WTC11 (cell line): ENCODE measurements at regions not wholly inside any gene's neighbourhood (a gene's known extent, or its start where the extent isn't known, plus 50 kb on each side); places are given as distances from the start of the nearest gene placed in this dataset.

Experiments used
- ATAC-seq: fragments of 200-7000 bp; cut with Tn5 transposase; 2 replicates; pipeline ENCODE4 v1.10.0; 2021; ENCODE audit warnings: mild to moderate bottlenecking, moderate library complexity
- CTCF ChIA-PET: fragments of 300-600 bp; sonication (Branson Sonifier 250); formaldehyde crosslinking; loops from one replicate; lab custom pipeline; 2021; ENCODE audit warnings: antibody characterized with exemption; lab: Charles Lee
- POLR2A ChIA-PET: fragments of 350-600 bp; sonication (Branson Sonifier 250); formaldehyde crosslinking; loops from one replicate; lab custom pipeline; 2021; ENCODE audit warnings: antibody characterized with exemption; lab: Charles Lee
- DNase-seq: peaks from one replicate; pipeline ENCODE4 v3.0.0; 2021; ENCODE audit warnings: low spot score
- H3K27ac Mint-ChIP-seq: 2 replicates; pipeline ENCODE4 v1.8.0; 2021; ENCODE audit warnings: mixed read lengths
- H3K27me3 Mint-ChIP-seq: 2 replicates; pipeline ENCODE4 v1.8.0; 2021; ENCODE audit warnings: low read depth, mild to moderate bottlenecking, moderate library complexity, mixed read lengths
- H3K36me3 Mint-ChIP-seq: 2 replicates; pipeline ENCODE4 v1.8.0; 2021; ENCODE audit warnings: mixed read lengths
- H3K4me1 Mint-ChIP-seq: 2 replicates; pipeline ENCODE4 v1.8.0; 2022; ENCODE audit warnings: mixed read lengths
- H3K4me3 Mint-ChIP-seq: 2 replicates; pipeline ENCODE4 v1.8.0; 2021; ENCODE audit warnings: mild to moderate bottlenecking, moderate library complexity, mixed read lengths
- H3K9me3 Mint-ChIP-seq: 2 replicates; pipeline ENCODE4 v1.8.0; 2021; ENCODE audit warnings: mixed read lengths
- ATF1 ChIP-seq: sonication (generic); formaldehyde crosslinking; IDR thresholded peaks from 2 replicates; pipeline ENCODE4 v1.8.1; 2023; ENCODE audit warnings: mild to moderate bottlenecking, moderate library complexity, missing genetic modification reagents
- CBFB ChIP-seq: sonication (generic); formaldehyde crosslinking; IDR thresholded peaks from 2 replicates; pipeline ENCODE4 v1.8.1; 2022; ENCODE audit warnings: mild to moderate bottlenecking, low read depth, missing genetic modification reagents
- CREM ChIP-seq: sonication (generic); formaldehyde crosslinking; IDR thresholded peaks from 2 replicates; pipeline ENCODE4 v1.8.1; 2022; ENCODE audit warnings: mild to moderate bottlenecking, missing genetic modification reagents, moderate library complexity
- FOXK1 ChIP-seq: sonication (generic); formaldehyde crosslinking; IDR thresholded peaks from 2 replicates; pipeline ENCODE4 v1.8.0; 2022; ENCODE audit warnings: mild to moderate bottlenecking, moderate library complexity, missing genetic modification reagents
- GABPB1 ChIP-seq: sonication (generic); formaldehyde crosslinking; IDR thresholded peaks from 2 replicates; pipeline ENCODE4 v1.8.1; 2023; ENCODE audit warnings: mild to moderate bottlenecking, missing genetic modification reagents
- GTF2I ChIP-seq: fragments of 250-450 bp; sonication (Bioruptor Pico); conservative IDR thresholded peaks from 2 replicates; pipeline ENCODE4 v1.4.0; 2021; ENCODE audit warnings: mild to moderate bottlenecking
- JUN ChIP-seq: sonication (generic); formaldehyde crosslinking; IDR thresholded peaks from 2 replicates; pipeline ENCODE4 v1.8.0; 2023; ENCODE audit warnings: mild to moderate bottlenecking, missing genetic modification reagents
- MYBL2 ChIP-seq: sonication (generic); formaldehyde crosslinking; IDR thresholded peaks from 2 replicates; pipeline ENCODE4 v1.8.1; 2023; ENCODE audit warnings: mild to moderate bottlenecking, moderate library complexity, missing genetic modification reagents
- NFYB ChIP-seq: sonication (generic); formaldehyde crosslinking; conservative IDR thresholded peaks from 2 replicates; pipeline ENCODE4 v1.8.0; 2022; ENCODE audit warnings: low read depth, missing genetic modification reagents
- PRRX2 ChIP-seq: fragments of 250-450 bp; sonication (Bioruptor Pico); IDR thresholded peaks from 2 replicates; pipeline ENCODE4 v1.8.0; 2021; ENCODE audit warnings: mild to moderate bottlenecking
- SMAD3 ChIP-seq: sonication (generic); formaldehyde crosslinking; IDR thresholded peaks from 2 replicates; pipeline ENCODE4 v1.8.0; 2022; ENCODE audit warnings: missing genetic modification reagents, mild to moderate bottlenecking, borderline replicate concordance
- SP1 ChIP-seq: sonication (generic); formaldehyde crosslinking; conservative IDR thresholded peaks from 2 replicates; pipeline ENCODE4 v1.8.1; 2022; ENCODE audit warnings: missing genetic modification reagents
- TCF7 ChIP-seq: sonication (generic); formaldehyde crosslinking; IDR thresholded peaks from 2 replicates; pipeline ENCODE4 v1.8.0; 2022; ENCODE audit warnings: mild to moderate bottlenecking, low read depth, missing genetic modification reagents, moderate library complexity
- ZBTB21 ChIP-seq: sonication (generic); formaldehyde crosslinking; IDR thresholded peaks from 2 replicates; pipeline ENCODE4 v1.8.1; 2023; ENCODE audit warnings: mild to moderate bottlenecking, missing genetic modification reagents, borderline replicate concordance
- ZNF138 ChIP-seq: sonication (generic); formaldehyde crosslinking; conservative IDR thresholded peaks from 2 replicates; pipeline ENCODE4 v1.8.1; 2022; ENCODE audit warnings: mild to moderate bottlenecking, moderate library complexity, missing genetic modification reagents
- ZNF232 ChIP-seq: sonication (generic); formaldehyde crosslinking; IDR thresholded peaks from 2 replicates; pipeline ENCODE4 v1.8.0; 2022; ENCODE audit warnings: mild to moderate bottlenecking, missing genetic modification reagents
- TF ChIP-seq, protein P1 (sequence below): sonication (generic); formaldehyde crosslinking; IDR thresholded peaks from 2 replicates; pipeline ENCODE4 v1.8.1; 2023; ENCODE audit warnings: mild to moderate bottlenecking, missing genetic modification reagents, moderate library complexity
- TF ChIP-seq, protein P2 (sequence below): sonication (generic); formaldehyde crosslinking; conservative IDR thresholded peaks from 2 replicates; pipeline ENCODE4 v1.8.1; 2022; ENCODE audit warnings: mild to moderate bottlenecking, missing genetic modification reagents
- TF ChIP-seq, protein P3 (sequence below): fragments of 250-450 bp; sonication (Bioruptor Pico); IDR thresholded peaks from 2 replicates; pipeline ENCODE4 v1.9.0; 2021; ENCODE audit warnings: moderate library complexity, mild to moderate bottlenecking, inconsistent platforms, borderline replicate concordance
- TF ChIP-seq, protein P4 (sequence below): sonication (generic); formaldehyde crosslinking; IDR thresholded peaks from 2 replicates; pipeline ENCODE4 v1.8.1; 2022; ENCODE audit warnings: low read depth, missing genetic modification reagents, borderline replicate concordance

DNA sequence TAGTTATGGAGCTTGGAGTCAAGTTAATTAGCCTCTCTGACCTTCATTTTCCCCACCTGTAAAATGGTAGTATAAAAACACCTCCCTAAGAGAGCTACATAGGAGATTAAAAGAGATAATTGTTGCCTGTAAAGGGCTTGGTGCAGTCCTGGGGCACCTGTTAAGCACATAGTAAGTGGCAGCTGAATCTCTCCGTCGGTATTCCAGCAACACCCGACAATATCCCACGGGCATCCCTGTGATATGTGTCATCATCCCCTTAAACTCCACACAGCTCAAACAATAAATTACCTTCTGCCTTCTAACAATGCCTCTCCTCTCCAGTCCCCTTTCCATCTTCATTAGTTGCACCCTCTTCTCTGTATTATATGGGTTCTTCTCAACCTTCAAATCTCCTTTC lies 121.5 kb downstream of the C11orf91 start:
- ChIA-PET POLR2A (no interaction called here), CTCF (no interaction called here)
- Mint-ChIP-seq H3K4me3 (no peak overlapping the region), H3K4me1 (no peaks in the 10 kb centered on the region), H3K36me3 (no peaks in the 10 kb centered on the region), H3K27me3 (no peaks in the 10 kb centered on the region), H3K9me3 (no peaks in the 10 kb centered on the region), H3K27ac (no peak overlapping the region)
- DNase-seq (no peak), ATAC-seq (no peak)
- TF ChIP-seq FOXK1 (CRISPR knock-in tag) (no peak), JUN (CRISPR knock-in tag) (no peak), CREM (no peak), TCF7 (CRISPR knock-in tag) (no peak), ZBTB21 (CRISPR knock-in tag) (no peak), SMAD3 (CRISPR knock-in tag) (no peak)

DNA sequence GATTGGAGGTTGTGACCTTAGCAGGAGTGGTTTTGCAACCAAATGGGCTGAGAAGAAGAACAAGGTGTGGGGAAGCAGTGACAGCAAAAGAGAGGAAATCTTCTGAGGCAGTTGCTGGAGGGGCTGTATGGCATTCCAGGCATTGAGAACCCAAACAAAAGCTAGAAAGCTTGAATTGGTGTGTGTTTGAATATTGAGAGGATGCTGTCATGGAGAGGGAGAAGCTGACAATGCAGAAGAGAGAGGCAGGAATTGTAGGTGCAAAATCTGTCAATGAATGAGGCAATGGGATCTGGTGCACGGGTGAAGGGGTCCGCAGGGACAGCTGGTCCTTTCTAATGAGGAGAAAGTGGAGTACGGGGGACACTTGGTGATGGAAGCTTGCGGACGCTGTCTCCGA lies 123.4 kb downstream of the C11orf91 start:
- CTCF ChIA-PET = interaction anchor here (0.6 to 1.7 kb wide), 2 partner anchors 33 to 217 kb away, joined by 3 to 4 read pairs; no protein-coding TSS in a partner anchor
- no peak for TF ChIP-seq SP1 (CRISPR knock-in tag)
- no peak for TF ChIP-seq GABPB1 (CRISPR knock-in tag)
- TF ChIP-seq, protein P1, sequence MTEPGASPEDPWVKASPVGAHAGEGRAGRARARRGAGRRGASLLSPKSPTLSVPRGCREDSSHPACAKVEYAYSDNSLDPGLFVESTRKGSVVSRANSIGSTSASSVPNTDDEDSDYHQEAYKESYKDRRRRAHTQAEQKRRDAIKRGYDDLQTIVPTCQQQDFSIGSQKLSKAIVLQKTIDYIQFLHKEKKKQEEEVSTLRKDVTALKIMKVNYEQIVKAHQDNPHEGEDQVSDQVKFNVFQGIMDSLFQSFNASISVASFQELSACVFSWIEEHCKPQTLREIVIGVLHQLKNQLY (CRISPR knock-in tag) = no peak
- TF ChIP-seq ZNF138 (CRISPR knock-in tag) = no peak
- TF ChIP-seq ZNF232 (CRISPR knock-in tag) = no peak
- TF ChIP-seq, all 79 proteins: peak for 0
- H3K4me3 Mint-ChIP-seq = no peak overlapping the region

DNA sequence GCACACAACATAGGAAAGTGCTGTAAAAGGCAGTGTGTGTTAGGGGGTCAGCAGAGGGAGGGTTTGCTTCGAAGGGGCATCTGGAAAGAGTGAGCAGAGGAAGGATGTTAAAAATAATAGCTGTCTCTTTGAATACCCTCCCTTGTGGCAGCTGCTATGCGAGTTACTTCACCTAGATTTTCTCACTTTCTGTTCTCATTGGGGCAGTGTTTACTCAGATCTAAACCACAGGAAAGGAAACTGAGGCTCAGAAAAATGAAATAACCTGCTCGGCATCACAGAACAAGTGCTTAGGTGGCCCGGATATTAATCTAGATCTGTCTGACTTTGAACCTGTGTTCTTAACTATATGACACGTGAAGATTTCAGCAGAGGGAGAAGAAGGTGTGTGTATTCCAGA lies 125.3 kb downstream of the C11orf91 start:
- DNase-seq (no peak), ATAC-seq (no peak)
- Mint-ChIP-seq H3K27ac (no peak overlapping the region), H3K4me1 (no peaks in the 10 kb centered on the region), H3K27me3 (no peaks in the 10 kb centered on the region), H3K4me3 (no peak overlapping the region), H3K9me3 (peaks cover 15% of the 10 kb centered on the region), H3K36me3 (peaks cover 8% of the 10 kb centered on the region)
- TF ChIP-seq MYBL2 (CRISPR knock-in tag) = no peak
- TF ChIP-seq ATF1 = no peak
- TF ChIP-seq, protein P2, sequence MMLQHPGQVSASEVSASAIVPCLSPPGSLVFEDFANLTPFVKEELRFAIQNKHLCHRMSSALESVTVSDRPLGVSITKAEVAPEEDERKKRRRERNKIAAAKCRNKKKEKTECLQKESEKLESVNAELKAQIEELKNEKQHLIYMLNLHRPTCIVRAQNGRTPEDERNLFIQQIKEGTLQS (CRISPR knock-in tag) = no peak
- TF ChIP-seq PRRX2 (CRISPR knock-in tag) = no peak
- no peak for TF ChIP-seq NFYB (CRISPR knock-in tag)
- TF ChIP-seq ZNF232 (CRISPR knock-in tag) = no peak
- TF ChIP-seq GTF2I (CRISPR knock-in tag) = no peak
- TF ChIP-seq, protein P3, sequence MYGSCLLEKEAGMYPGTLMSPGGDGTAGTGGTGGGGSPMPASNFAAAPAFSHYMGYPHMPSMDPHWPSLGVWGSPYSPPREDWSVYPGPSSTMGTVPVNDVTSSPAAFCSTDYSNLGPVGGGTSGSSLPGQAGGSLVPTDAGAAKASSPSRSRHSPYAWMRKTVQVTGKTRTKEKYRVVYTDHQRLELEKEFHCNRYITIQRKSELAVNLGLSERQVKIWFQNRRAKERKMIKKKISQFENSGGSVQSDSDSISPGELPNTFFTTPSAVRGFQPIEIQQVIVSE (CRISPR knock-in tag) = no peak
- no peak for TF ChIP-seq CBFB (CRISPR knock-in tag)
- TF ChIP-seq, protein P4, sequence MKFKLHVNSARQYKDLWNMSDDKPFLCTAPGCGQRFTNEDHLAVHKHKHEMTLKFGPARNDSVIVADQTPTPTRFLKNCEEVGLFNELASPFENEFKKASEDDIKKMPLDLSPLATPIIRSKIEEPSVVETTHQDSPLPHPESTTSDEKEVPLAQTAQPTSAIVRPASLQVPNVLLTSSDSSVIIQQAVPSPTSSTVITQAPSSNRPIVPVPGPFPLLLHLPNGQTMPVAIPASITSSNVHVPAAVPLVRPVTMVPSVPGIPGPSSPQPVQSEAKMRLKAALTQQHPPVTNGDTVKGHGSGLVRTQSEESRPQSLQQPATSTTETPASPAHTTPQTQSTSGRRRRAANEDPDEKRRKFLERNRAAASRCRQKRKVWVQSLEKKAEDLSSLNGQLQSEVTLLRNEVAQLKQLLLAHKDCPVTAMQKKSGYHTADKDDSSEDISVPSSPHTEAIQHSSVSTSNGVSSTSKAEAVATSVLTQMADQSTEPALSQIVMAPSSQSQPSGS (CRISPR knock-in tag) = no peak
- TF ChIP-seq SMAD3 (CRISPR knock-in tag) = no peak
- ChIA-PET POLR2A (no interaction called here), CTCF (interaction anchor here (1.5 kb wide), 1 partner anchor 43 kb away, joined by 3 read pairs; no protein-coding TSS in a partner anchor)

More for the DNA sequence above, 123.4 kb downstream of the C11orf91 start:
- Mint-ChIP-seq H3K36me3 (peaks cover 4% of the 10 kb centered on the region; the same call in 1 of the 2 replicates), H3K9me3 (peaks cover 10% of the 10 kb centered on the region), H3K27me3 (no peaks in the 10 kb centered on the region), H3K4me1 (no peaks in the 10 kb centered on the region), H3K27ac (no peak overlapping the region)
- DNase-seq = no peak
- POLR2A ChIA-PET = no interaction called here
- ATAC-seq = no peak
